Neural cell (in vitro differentiated cells): ENCODE measurements at regions not wholly inside any gene's neighbourhood (a gene's known extent, or its start where the extent isn't known, plus 50 kb on each side); places are given as distances from the start of the nearest gene placed in this dataset.

Experiments
- CTCF ChIP-seq: fragments of 450-650 bp; IDR thresholded peaks from 2 replicates; pipeline ENCODE4 v1.5.1; 2014; ENCODE audit warnings: antibody characterized with exemption, mild to moderate bottlenecking, moderate library complexity; ENCODE audit not compliant: poor library complexity, severe bottlenecking
- EZH2 ChIP-seq: fragments of 200-600, 300-800 bp; shearing (Covaris generic), sonication (generic); IDR thresholded peaks from 2 replicates; pipeline ENCODE4 v1.6.1; 2014; ENCODE audit warnings: antibody characterized with exemption, low read length, borderline replicate concordance, mild to moderate bottlenecking; ENCODE audit not compliant: insufficient read depth, poor library complexity, severe bottlenecking
- POLR2AphosphoS5 ChIP-seq: IDR thresholded peaks from 2 replicates; pipeline ENCODE4 v1.6.1; 2012
- REST ChIP-seq: IDR thresholded peaks from 2 replicates; pipeline ENCODE4 v1.6.1; 2012; ENCODE audit warnings: borderline replicate concordance
- TAF1 ChIP-seq: IDR thresholded peaks from 2 replicates; pipeline ENCODE4 v1.6.1; 2012; ENCODE audit warnings: low read depth

- TF ChIP-seq REST (no peak), CTCF (no peak), TAF1 (no peak), EZH2 (no peak), POLR2AphosphoS5 (no peak)
These were observed 258.1 kb downstream of the SYK start for GRCh38 chr9:91059713-91060112.
